CD14-positive monocyte (primary cell): ENCODE measurements at regions not wholly inside any gene's neighbourhood (a gene's known extent, or its start where the extent isn't known, plus 50 kb on each side); places are given as distances from the start of the nearest gene placed in this dataset.

ENCODE experiments used
- DNase-seq, 3 donors: peaks; one replicate each; pipeline ENCODE4 v3.0.0-alpha.2; 2011 to 2022
- H2AFZ ChIP-seq: 2 replicates; pipeline ENCODE4 v1.6.0; 2012; ENCODE audit warnings: mild to moderate bottlenecking, low read depth, low read length, inconsistent platforms; ENCODE audit not compliant: insufficient read depth, poor library complexity, severe bottlenecking
- H3K27ac ChIP-seq, 2 donors: 1 replicate in 1 of 2; 2 replicates in 1 of 2; pipeline ENCODE4 v1.5.1; 2012 to 2013; ENCODE audit warnings: low read length in 2 of 2, control low read depth in 1 of 2, inconsistent platforms in 1 of 2, low read depth in 1 of 2, mild to moderate bottlenecking in 1 of 2
- H3K27me3 ChIP-seq, 2 donors: one replicate each; pipeline versions ENCODE4 v1.6.0 to v1.6.1; 2011 to 2013; ENCODE audit warnings: low read length in 2 of 2; ENCODE audit not compliant: control insufficient read depth in 2 of 2, insufficient read depth in 2 of 2
- H3K36me3 ChIP-seq, 2 donors: replicated peaks in 1 of 2; 1 replicate in 1 of 2; 2 replicates in 1 of 2; pipeline versions ENCODE4 v1.5.1 to v1.6.1; 2012 to 2013; ENCODE audit warnings: low read length in 2 of 2, control low read depth in 1 of 2, inconsistent platforms in 1 of 2, mild to moderate bottlenecking in 1 of 2; ENCODE audit not compliant: insufficient read depth in 2 of 2, control insufficient read depth in 1 of 2
- H3K4me1 ChIP-seq, 2 donors: 1 replicate in 1 of 2; 2 replicates in 1 of 2; pipeline versions ENCODE4 v1.5.1 to v1.6.1; 2012 to 2013; ENCODE audit warnings: low read length in 2 of 2, control low read depth in 1 of 2, inconsistent platforms in 1 of 2, mild to moderate bottlenecking in 1 of 2, moderate library complexity in 1 of 2; ENCODE audit not compliant: insufficient read depth in 2 of 2, control insufficient read depth in 1 of 2
- H3K4me2 ChIP-seq: replicated peaks from 2 replicates; pipeline ENCODE3; 2012; ENCODE audit warnings: low read length, moderate library complexity, mild to moderate bottlenecking; ENCODE audit not compliant: poor library complexity, severe bottlenecking; ENCODE audit errors: extremely low read depth
- H3K4me3 ChIP-seq, 3 experiments: fragments of 200-600 bp in 1 of 3; sonication (generic) in 1 of 3; replicated peaks in 1 of 3; 1 replicate in 2 of 3; 2 replicates in 1 of 3; pipeline ENCODE4 v1.5.1; 2011 to 2013; ENCODE audit warnings: low read length in 3 of 3, mild to moderate bottlenecking in 3 of 3, control low read depth in 2 of 3, low read depth in 2 of 3, inconsistent platforms in 1 of 3, moderate library complexity in 1 of 3
- H3K79me2 ChIP-seq: 2 replicates; pipeline ENCODE4 v1.6.0; 2012; ENCODE audit warnings: mild to moderate bottlenecking, control low read depth, inconsistent platforms, low read length, moderate library complexity; ENCODE audit not compliant: insufficient read depth
- H3K9ac ChIP-seq: 2 replicates; pipeline ENCODE4 v1.6.0; 2017; ENCODE audit warnings: low read length, mild to moderate bottlenecking; ENCODE audit not compliant: insufficient read depth, poor library complexity, severe bottlenecking
- H3K9me3 ChIP-seq, 2 donors: replicated peaks in 1 of 2; 1 replicate in 1 of 2; 2 replicates in 1 of 2; pipeline versions ENCODE4 v1.5.1 to v1.6.1; 2012 to 2013; ENCODE audit warnings: low read length in 2 of 2, control low read depth in 1 of 2; ENCODE audit not compliant: control insufficient read depth in 1 of 2, insufficient read depth in 1 of 2
- H4K20me1 ChIP-seq: 2 replicates; pipeline ENCODE4 v1.6.0; 2012; ENCODE audit warnings: mild to moderate bottlenecking, low read length, control low read depth, moderate library complexity; ENCODE audit not compliant: insufficient read depth
- H3K27ac Mint-ChIP-seq, 7 donors: one replicate each; pipeline ENCODE4 v1.8.0; 2020; ENCODE audit warnings: mild to moderate bottlenecking in 7 of 7, mixed read lengths in 7 of 7, moderate library complexity in 6 of 7, inconsistent platforms in 2 of 7
- H3K27me3 Mint-ChIP-seq, 3 donors: one replicate each; pipeline ENCODE4 v1.8.0; 2021 to 2022; ENCODE audit warnings: low read depth in 3 of 3, mild to moderate bottlenecking in 3 of 3, mixed read lengths in 3 of 3, moderate library complexity in 3 of 3, inconsistent platforms in 1 of 3
- H3K36me3 Mint-ChIP-seq, 2 donors: one replicate each; pipeline ENCODE4 v1.8.0; 2020; ENCODE audit warnings: mixed read lengths in 2 of 2, inconsistent platforms in 1 of 2, mild to moderate bottlenecking in 1 of 2
- H3K4me1 Mint-ChIP-seq: one replicate; pipeline ENCODE4 v1.8.0; 2020; ENCODE audit warnings: mild to moderate bottlenecking, mixed read lengths
- H3K4me3 Mint-ChIP-seq, 2 donors: one replicate each; pipeline ENCODE4 v1.8.0; 2020; ENCODE audit warnings: mild to moderate bottlenecking in 2 of 2, mixed read lengths in 2 of 2, moderate library complexity in 1 of 2
- H3K9me3 Mint-ChIP-seq, 7 donors: one replicate each; pipeline ENCODE4 v1.8.0; 2020 to 2022; ENCODE audit warnings: mixed read lengths in 7 of 7, mild to moderate bottlenecking in 6 of 7, moderate library complexity in 6 of 7, inconsistent platforms in 2 of 7
- WGBS: methylation state at CpG from one replicate; pipeline ENCODE4 v1.1.5; 2013; ENCODE audit warnings: missing lambda C conversion rate; ENCODE audit not compliant: insufficient coverage; 5-methylcytosine and 5-hydroxymethylcytosine counted together
- intact Hi-C, 2 donors: fragments of 100-400 bp; cut with micrococcal nuclease; formaldehyde crosslinking; loops; one replicate each; pipeline versions ENCODE4 v1.15.0 to v1.15.1; 2023
- TF ChIP-seq, protein P1 (sequence below): fragments of 200-600 bp; IDR thresholded peaks from one replicate; pipeline ENCODE4 v1.8.0; 2022; ENCODE audit warnings: antibody characterized with exemption, mild to moderate bottlenecking

DNA sequence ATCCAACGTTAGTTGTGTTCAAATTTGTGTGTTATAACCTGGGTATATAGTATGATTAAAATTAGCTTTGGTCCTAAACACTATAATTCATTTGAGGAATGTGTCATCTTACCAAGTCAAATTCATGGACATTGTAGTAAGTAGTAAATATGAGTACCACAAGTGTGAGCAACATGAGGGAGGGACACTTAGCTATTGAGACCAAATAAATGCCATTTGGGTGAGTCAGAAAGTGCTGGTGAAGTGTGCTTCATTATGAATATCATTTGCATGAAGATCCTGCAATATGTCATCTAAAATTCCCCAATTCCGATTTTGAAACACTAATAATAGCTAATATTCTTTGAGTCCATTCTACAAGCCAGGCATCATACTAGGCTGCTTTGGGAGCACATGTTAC, 336.7 kb upstream of the KIF2A start:
- no peak overlapping the region for H3K4me3 Mint-ChIP-seq
- no peaks in the 10 kb centered on the region for H4K20me1 ChIP-seq
- H3K9me3 Mint-ChIP-seq: peaks cover 0 to 5% (median 0%) of the 10 kb centered on the region in 7 donors
- no peak overlapping the region for H3K9ac ChIP-seq
- H3K9me3 ChIP-seq: no peaks in the 10 kb centered on the region
- no peak overlapping the region for H3K4me2 ChIP-seq
- H3K36me3 ChIP-seq: no peaks in the 10 kb centered on the region
- H3K4me1 ChIP-seq: no peaks in the 10 kb centered on the region
- H3K36me3 Mint-ChIP-seq: no peaks in the 10 kb centered on the region
- peaks cover 0 to 7% (median 3%) of the 10 kb centered on the region in 3 donors for H3K27me3 Mint-ChIP-seq
- H3K27me3 ChIP-seq: no peaks in the 10 kb centered on the region
- no peak overlapping the region for H3K27ac ChIP-seq
- peaks cover 4% of the 10 kb centered on the region for H3K4me1 Mint-ChIP-seq
- no peak overlapping the region for H3K27ac Mint-ChIP-seq
- H2AFZ ChIP-seq: no peak overlapping the region
- H3K4me3 ChIP-seq: no peak overlapping the region
- H3K79me2 ChIP-seq: no peaks in the 10 kb centered on the region
- intact Hi-C loops: no loop called here
- DNase-seq: no peak
- WGBS: no CpG with 5 or more reads among the region's 2 CpGs
- TF ChIP-seq, protein P1, sequence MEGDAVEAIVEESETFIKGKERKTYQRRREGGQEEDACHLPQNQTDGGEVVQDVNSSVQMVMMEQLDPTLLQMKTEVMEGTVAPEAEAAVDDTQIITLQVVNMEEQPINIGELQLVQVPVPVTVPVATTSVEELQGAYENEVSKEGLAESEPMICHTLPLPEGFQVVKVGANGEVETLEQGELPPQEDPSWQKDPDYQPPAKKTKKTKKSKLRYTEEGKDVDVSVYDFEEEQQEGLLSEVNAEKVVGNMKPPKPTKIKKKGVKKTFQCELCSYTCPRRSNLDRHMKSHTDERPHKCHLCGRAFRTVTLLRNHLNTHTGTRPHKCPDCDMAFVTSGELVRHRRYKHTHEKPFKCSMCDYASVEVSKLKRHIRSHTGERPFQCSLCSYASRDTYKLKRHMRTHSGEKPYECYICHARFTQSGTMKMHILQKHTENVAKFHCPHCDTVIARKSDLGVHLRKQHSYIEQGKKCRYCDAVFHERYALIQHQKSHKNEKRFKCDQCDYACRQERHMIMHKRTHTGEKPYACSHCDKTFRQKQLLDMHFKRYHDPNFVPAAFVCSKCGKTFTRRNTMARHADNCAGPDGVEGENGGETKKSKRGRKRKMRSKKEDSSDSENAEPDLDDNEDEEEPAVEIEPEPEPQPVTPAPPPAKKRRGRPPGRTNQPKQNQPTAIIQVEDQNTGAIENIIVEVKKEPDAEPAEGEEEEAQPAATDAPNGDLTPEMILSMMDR: no peak

DNA sequence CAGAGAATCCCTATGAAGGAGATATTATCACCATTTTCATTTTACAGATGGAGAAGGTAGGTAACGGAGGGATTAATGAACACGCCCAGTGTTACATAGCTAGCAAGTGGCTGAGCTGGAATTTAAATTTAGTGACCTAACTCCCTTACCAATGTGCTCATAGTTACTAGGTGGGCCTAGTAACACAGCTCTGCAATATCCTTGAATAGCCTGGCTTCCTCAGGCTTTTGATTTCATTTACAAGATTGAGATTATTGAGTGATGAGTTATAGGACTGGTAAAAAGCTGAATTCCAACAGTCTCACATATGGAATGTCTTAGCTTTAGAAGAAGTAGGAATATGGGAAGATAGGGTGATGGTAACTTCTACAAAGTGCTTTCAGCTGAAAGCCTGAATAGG, 336.3 kb upstream of the KIF2A start:
- no peaks in the 10 kb centered on the region for H3K27me3 ChIP-seq
- H3K4me2 ChIP-seq: no peak overlapping the region
- H3K9ac ChIP-seq: no peak overlapping the region
- no peak overlapping the region for H3K27ac ChIP-seq
- Mint-ChIP-seq H3K27ac (no peak overlapping the region), H3K27me3 (peaks cover 0 to 7% (median 3%) of the 10 kb centered on the region in 3 donors), H3K9me3 (peaks cover 0 to 5% (median 0%) of the 10 kb centered on the region in 7 donors), H3K4me3 (no peak overlapping the region), H3K4me1 (peaks cover 4% of the 10 kb centered on the region), H3K36me3 (no peaks in the 10 kb centered on the region)
- TF ChIP-seq, protein P1: no peak
- no peak overlapping the region for H2AFZ ChIP-seq
- no CpG with 5 or more reads among the region's 2 CpGs for WGBS
- H3K79me2 ChIP-seq: no peaks in the 10 kb centered on the region
- intact Hi-C loops: no loop called here
- no peaks in the 10 kb centered on the region for H3K9me3 ChIP-seq
- H4K20me1 ChIP-seq: no peaks in the 10 kb centered on the region
- H3K4me1 ChIP-seq: no peaks in the 10 kb centered on the region
- no peak overlapping the region for H3K4me3 ChIP-seq
- DNase-seq: no peak
- H3K36me3 ChIP-seq: no peaks in the 10 kb centered on the region
